GM23338 (cell line): ENCODE measurements at regions not wholly inside any gene's neighbourhood (a gene's known extent, or its start where the extent isn't known, plus 50 kb on each side); places are given as distances from the start of the nearest gene placed in this dataset.

Experiments
- ATAC-seq: fragments of 200-7000 bp; cut with Tn5 transposase; 3 replicates; pipeline ENCODE4 v1.9.1; 2020
- DNase-seq: peaks from one replicate; pipeline ENCODE4 v3.0.0-alpha.2; 2015; ENCODE audit warnings: low spot score
- H2AFZ ChIP-seq: fragments of 200-600 bp; sonication (generic); 2 replicates; pipeline ENCODE4 v1.8.0; 2016; ENCODE audit warnings: antibody characterized with exemption, mild to moderate bottlenecking, moderate library complexity
- H3F3A ChIP-seq: fragments of 200-600 bp; sonication (generic); replicated peaks from 2 replicates; pipeline ENCODE4 v1.8.0; 2017; ENCODE audit warnings: antibody characterized with exemption, mixed run types, low read depth
- H3K27ac ChIP-seq: fragments of 200-600 bp; sonication (generic); 2 replicates; pipeline ENCODE4 v1.6.1; 2016; ENCODE audit warnings: low read depth
- H3K27me3 ChIP-seq: fragments of 200-600 bp; sonication (generic); 2 replicates; pipeline ENCODE4 v1.8.0; 2016; ENCODE audit warnings: mild to moderate bottlenecking, mixed run types, moderate library complexity; ENCODE audit not compliant: insufficient read depth
- H3K36me3 ChIP-seq: fragments of 200-600 bp; sonication (generic); 2 replicates; pipeline ENCODE4 v1.8.0; 2016; ENCODE audit warnings: mild to moderate bottlenecking; ENCODE audit not compliant: insufficient read depth
- H3K4me1 ChIP-seq: fragments of 200-600 bp; sonication (generic); 2 replicates; pipeline ENCODE4 v1.8.0; 2016; ENCODE audit warnings: mild to moderate bottlenecking, moderate library complexity; ENCODE audit not compliant: insufficient read depth
- H3K4me2 ChIP-seq: fragments of 200-600 bp; sonication (generic); 2 replicates; pipeline ENCODE4 v1.7.1; 2017; ENCODE audit warnings: mixed run types
- H3K4me3 ChIP-seq: fragments of 200-600 bp; sonication (generic); 2 replicates; pipeline ENCODE4 v1.6.1; 2016; ENCODE audit warnings: mixed run types
- H3K79me2 ChIP-seq: fragments of 200-600 bp; sonication (generic); replicated peaks from 2 replicates; pipeline ENCODE4 v1.8.0; 2017; ENCODE audit warnings: mild to moderate bottlenecking; ENCODE audit not compliant: insufficient read depth
- H3K9me2 ChIP-seq: fragments of 200-600 bp; sonication (generic); 2 replicates; pipeline ENCODE4 v1.8.0; 2017; ENCODE audit not compliant: insufficient read depth
- H4K20me1 ChIP-seq: fragments of 200-600 bp; sonication (generic); replicated peaks from 2 replicates; pipeline ENCODE4 v1.8.0; 2017; ENCODE audit warnings: mild to moderate bottlenecking; ENCODE audit not compliant: insufficient read depth
- H3K27ac Mint-ChIP-seq: 2 replicates; pipeline ENCODE4 v1.8.0; 2020; ENCODE audit warnings: inconsistent platforms, mild to moderate bottlenecking, moderate library complexity, mixed read lengths
- H3K27me3 Mint-ChIP-seq: 3 replicates; pipeline ENCODE4 v1.8.0; 2022; ENCODE audit warnings: low read depth, mild to moderate bottlenecking, moderate library complexity, mixed read lengths, inconsistent platforms; ENCODE audit not compliant: insufficient read depth, poor library complexity
- H3K36me3 Mint-ChIP-seq: 3 replicates; pipeline ENCODE4 v1.8.0; 2021; ENCODE audit warnings: low read depth, mild to moderate bottlenecking, inconsistent platforms, moderate library complexity, mixed read lengths
- H3K4me1 Mint-ChIP-seq: 3 replicates; pipeline ENCODE4 v1.8.0; 2020; ENCODE audit warnings: mild to moderate bottlenecking, inconsistent platforms, mixed read lengths
- H3K4me3 Mint-ChIP-seq: 3 replicates; pipeline ENCODE4 v1.8.0; 2021; ENCODE audit warnings: moderate library complexity, mild to moderate bottlenecking, inconsistent platforms, mixed read lengths
- H3K9me3 Mint-ChIP-seq: 3 replicates; pipeline ENCODE4 v1.8.0; 2020; ENCODE audit warnings: moderate library complexity, mild to moderate bottlenecking, inconsistent platforms, mixed read lengths
- CREB1 ChIP-seq: fragments of 250-450 bp; sonication (Bioruptor Pico); IDR thresholded peaks from 2 replicates; pipeline ENCODE4 v1.5.0; 2020; ENCODE audit warnings: low read depth, mild to moderate bottlenecking, moderate library complexity
- CTCF ChIP-seq, 2 experiments: fragments of 200-600 bp in 1 of 2; sonication (generic) in 1 of 2; conservative IDR thresholded peaks; 2 replicates each; pipeline versions ENCODE4 v1.5.1 to v1.6.1; 2016 to 2017; ENCODE audit warnings: antibody characterized with exemption in 2 of 2, low read depth in 2 of 2, mild to moderate bottlenecking in 2 of 2, moderate library complexity in 1 of 2
- NANOG ChIP-seq: IDR thresholded peaks from 2 replicates; pipeline ENCODE4 v1.6.1; 2016; ENCODE audit warnings: antibody characterized with exemption, borderline replicate concordance
- POLR2AphosphoS5 ChIP-seq: IDR thresholded peaks from 2 replicates; pipeline ENCODE4 v1.6.1; 2016; ENCODE audit warnings: antibody characterized with exemption, low read depth
- STAT1 ChIP-seq: IDR thresholded peaks from one replicate; pipeline ENCODE4 v1.6.1; 2016; ENCODE audit warnings: antibody characterized with exemption; ENCODE audit not compliant: unreplicated experiment
- ZNF331 ChIP-seq: fragments of 250-450 bp; sonication (Bioruptor Pico); IDR thresholded peaks from 2 replicates; pipeline ENCODE4 v1.5.0; 2020; ENCODE audit warnings: low read depth, mild to moderate bottlenecking, moderate library complexity
- ZNF462 ChIP-seq: fragments of 250-450 bp; sonication (Bioruptor Pico); IDR thresholded peaks from 2 replicates; pipeline ENCODE4 v1.5.0; 2020; ENCODE audit warnings: mild to moderate bottlenecking, moderate library complexity

- no peak for TF ChIP-seq ZNF462 (CRISPR knock-in tag)
- no peak for TF ChIP-seq STAT1
- TF ChIP-seq CREB1 (CRISPR knock-in tag) = no peak
- no peak for TF ChIP-seq CTCF (conservative IDR thresholded peaks at IDR 0.05; ENCODE audit: low read depth in 2 of 2)
- TF ChIP-seq NANOG = no peak
- no peak for TF ChIP-seq ZNF331 (CRISPR knock-in tag)
- no peak for TF ChIP-seq POLR2AphosphoS5
Observed at GRCh38 chr4:119795986-119796578, 167.5 kb upstream of the PDE5A start (continued).

- DNase-seq = no peak
- no peaks in the 10 kb centered on the region for H3K4me1 Mint-ChIP-seq
- H3K4me3 ChIP-seq = no peak overlapping the region
- no peaks in the 10 kb centered on the region for H4K20me1 ChIP-seq
- H3K27me3 ChIP-seq = no peaks in the 10 kb centered on the region
- no peaks in the 10 kb centered on the region for H3K9me3 Mint-ChIP-seq
- peaks cover 2% of the 10 kb centered on the region for H3K27me3 Mint-ChIP-seq
- H3F3A ChIP-seq = no peaks in the 10 kb centered on the region
- no peaks in the 10 kb centered on the region for H3K36me3 Mint-ChIP-seq
- no peak overlapping the region for H3K4me3 Mint-ChIP-seq
- no peaks in the 10 kb centered on the region for H3K4me1 ChIP-seq
- no peaks in the 10 kb centered on the region for H3K36me3 ChIP-seq
- H3K27ac Mint-ChIP-seq = no peak overlapping the region
- ATAC-seq = no peak
- H3K79me2 ChIP-seq = no peaks in the 10 kb centered on the region
- H3K9me2 ChIP-seq = no peaks in the 10 kb centered on the region
- no peak overlapping the region for H3K4me2 ChIP-seq
- H3K27ac ChIP-seq = no peak overlapping the region
- no peak overlapping the region for H2AFZ ChIP-seq
- TF ChIP-seq ZNF462 (CRISPR knock-in tag) = no peak
Observed at GRCh38 chr4:119794681-119795080, 166.1 kb upstream of the PDE5A start.
